Astrocyte (in vitro differentiated cells and primary cell): ENCODE measurements at regions not wholly inside any gene's neighbourhood (a gene's known extent, or its start where the extent isn't known, plus 50 kb on each side); places are given as distances from the start of the nearest gene placed in this dataset.

ENCODE experiments used
- DNase-seq: peaks from one replicate; pipeline ENCODE4 v3.0.0-alpha.2; 2010; ENCODE audit warnings: low read depth
- FAIRE-seq: peaks from 2 replicates; lab custom pipeline; 2011; peaks lifted over from hg19 to GRCh38; lab: Jason Lieb, UNC
- H2AFZ ChIP-seq: 2 replicates; pipeline ENCODE4 v1.6.0; 2012; ENCODE audit warnings: low read depth, low read length, inconsistent platforms
- H3K27ac ChIP-seq: 2 replicates; pipeline ENCODE4 v1.5.1; 2011; ENCODE audit warnings: low read depth, low read length, inconsistent platforms
- H3K27me3 ChIP-seq: 2 replicates; pipeline ENCODE4 v1.6.0; 2011; ENCODE audit warnings: low read length, inconsistent platforms; ENCODE audit not compliant: insufficient read depth
- H3K36me3 ChIP-seq: 2 replicates; pipeline ENCODE4 v1.5.1; 2011; ENCODE audit warnings: low read length, inconsistent platforms; ENCODE audit not compliant: insufficient read depth
- H3K4me1 ChIP-seq: 2 replicates; pipeline ENCODE4 v1.5.1; 2011; ENCODE audit warnings: low read length, inconsistent platforms; ENCODE audit not compliant: insufficient read depth
- H3K4me2 ChIP-seq: 2 replicates; pipeline ENCODE4 v1.6.0; 2012; ENCODE audit warnings: low read length, inconsistent platforms
- H3K4me3 ChIP-seq: 2 replicates; pipeline ENCODE4 v1.5.1; 2011; ENCODE audit warnings: low read depth, mild to moderate bottlenecking, low read length, inconsistent platforms; ENCODE audit not compliant: insufficient read depth
- H3K79me2 ChIP-seq: 2 replicates; pipeline ENCODE4 v1.6.0; 2012; ENCODE audit warnings: mild to moderate bottlenecking, low read length, inconsistent platforms; ENCODE audit not compliant: insufficient read depth
- H3K9ac ChIP-seq: 2 replicates; pipeline ENCODE4 v1.6.0; 2012; ENCODE audit warnings: mild to moderate bottlenecking, low read length, inconsistent platforms
- H3K9me3 ChIP-seq: 2 replicates; pipeline ENCODE4 v1.5.1; 2012; ENCODE audit warnings: low read depth, mild to moderate bottlenecking, low read length, inconsistent platforms; ENCODE audit not compliant: insufficient read depth
- H4K20me1 ChIP-seq: 2 replicates; pipeline ENCODE4 v1.6.0; 2012; ENCODE audit warnings: low read length, inconsistent platforms; ENCODE audit not compliant: insufficient read depth
- H3K27ac Mint-ChIP-seq: one replicate; pipeline ENCODE4 v1.8.0; 2021; ENCODE audit warnings: mild to moderate bottlenecking, mixed read lengths; ENCODE audit not compliant: unreplicated experiment
- H3K27me3 Mint-ChIP-seq: one replicate; pipeline ENCODE4 v1.8.0; 2021; ENCODE audit warnings: low read depth, mixed read lengths; ENCODE audit not compliant: unreplicated experiment
- H3K36me3 Mint-ChIP-seq: one replicate; pipeline ENCODE4 v1.8.0; 2021; ENCODE audit warnings: low read depth, mixed read lengths; ENCODE audit not compliant: unreplicated experiment
- H3K4me1 Mint-ChIP-seq: one replicate; pipeline ENCODE4 v1.8.0; 2021; ENCODE audit warnings: low read depth, mixed read lengths; ENCODE audit not compliant: unreplicated experiment
- H3K4me3 Mint-ChIP-seq: one replicate; pipeline ENCODE4 v1.8.0; 2021; ENCODE audit warnings: mild to moderate bottlenecking, moderate library complexity, mixed read lengths; ENCODE audit not compliant: unreplicated experiment
- H3K9me3 Mint-ChIP-seq: one replicate; pipeline ENCODE4 v1.8.0; 2021; ENCODE audit warnings: mild to moderate bottlenecking, mixed read lengths; ENCODE audit not compliant: unreplicated experiment
- EZH2 ChIP-seq: IDR thresholded peaks from 2 replicates; pipeline ENCODE4 v1.6.1; 2012; ENCODE audit warnings: mild to moderate bottlenecking, low read length, inconsistent platforms; ENCODE audit not compliant: insufficient read depth
- TF ChIP-seq, protein P1 (sequence below): IDR thresholded peaks from 2 replicates; pipeline ENCODE4 v1.5.1; 2011; ENCODE audit warnings: low read depth, mild to moderate bottlenecking, inconsistent platforms, low read length, moderate library complexity; ENCODE audit not compliant: insufficient read depth

GRCh38 chr15:70199540-70200410, 102.1 kb upstream of the TLE3 start:
- Histone ChIP-seq H3K4me1 (peaks cover 30% of the 10 kb centered on the region), H3K4me2 (no peak overlapping the region), H3K27me3 (peaks cover 10% of the 10 kb centered on the region), H3K9me3 (no peaks in the 10 kb centered on the region), H3K79me2 (no peaks in the 10 kb centered on the region), H3K36me3 (no peaks in the 10 kb centered on the region), H4K20me1 (no peaks in the 10 kb centered on the region), H2AFZ (no peak overlapping the region), H3K9ac (no peak overlapping the region), H3K27ac (no peak overlapping the region), H3K4me3 (no peak overlapping the region)
- Mint-ChIP-seq H3K27me3 (peaks cover 66% of the 10 kb centered on the region), H3K4me1 (peaks cover 26% of the 10 kb centered on the region), H3K4me3 (no peak overlapping the region), H3K9me3 (peaks cover 6% of the 10 kb centered on the region), H3K36me3 (peaks cover 3% of the 10 kb centered on the region), H3K27ac (no peak overlapping the region)
- TF ChIP-seq EZH2, result no peak
- TF ChIP-seq, protein P1, sequence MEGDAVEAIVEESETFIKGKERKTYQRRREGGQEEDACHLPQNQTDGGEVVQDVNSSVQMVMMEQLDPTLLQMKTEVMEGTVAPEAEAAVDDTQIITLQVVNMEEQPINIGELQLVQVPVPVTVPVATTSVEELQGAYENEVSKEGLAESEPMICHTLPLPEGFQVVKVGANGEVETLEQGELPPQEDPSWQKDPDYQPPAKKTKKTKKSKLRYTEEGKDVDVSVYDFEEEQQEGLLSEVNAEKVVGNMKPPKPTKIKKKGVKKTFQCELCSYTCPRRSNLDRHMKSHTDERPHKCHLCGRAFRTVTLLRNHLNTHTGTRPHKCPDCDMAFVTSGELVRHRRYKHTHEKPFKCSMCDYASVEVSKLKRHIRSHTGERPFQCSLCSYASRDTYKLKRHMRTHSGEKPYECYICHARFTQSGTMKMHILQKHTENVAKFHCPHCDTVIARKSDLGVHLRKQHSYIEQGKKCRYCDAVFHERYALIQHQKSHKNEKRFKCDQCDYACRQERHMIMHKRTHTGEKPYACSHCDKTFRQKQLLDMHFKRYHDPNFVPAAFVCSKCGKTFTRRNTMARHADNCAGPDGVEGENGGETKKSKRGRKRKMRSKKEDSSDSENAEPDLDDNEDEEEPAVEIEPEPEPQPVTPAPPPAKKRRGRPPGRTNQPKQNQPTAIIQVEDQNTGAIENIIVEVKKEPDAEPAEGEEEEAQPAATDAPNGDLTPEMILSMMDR, result no peak
- FAIRE-seq, result no peak
- DNase-seq, result no peak

DNA sequence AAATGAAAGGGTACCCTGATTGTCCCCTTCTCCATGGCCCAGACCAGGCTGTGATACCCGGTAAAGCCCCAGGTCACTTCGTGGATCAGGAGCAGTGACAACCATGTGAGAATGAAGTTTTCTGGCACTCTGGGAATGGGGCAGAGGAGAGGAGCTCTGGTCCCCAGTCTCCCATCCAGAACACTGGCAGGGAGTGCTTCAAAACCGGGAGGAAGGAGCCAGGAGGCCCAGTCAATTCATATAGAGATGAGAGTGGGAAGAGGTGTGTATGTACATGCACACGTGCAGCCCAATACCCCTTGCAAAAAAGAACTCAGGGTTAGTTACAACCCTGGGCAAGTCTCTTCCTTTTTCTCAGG, 101.4 kb upstream of the TLE3 start:
- H3K4me1 Mint-ChIP-seq, result peaks cover 26% of the 10 kb centered on the region
- Histone ChIP-seq H3K9ac (no peak overlapping the region), H2AFZ (no peak overlapping the region), H4K20me1 (no peaks in the 10 kb centered on the region), H3K27me3 (peaks cover 6% of the 10 kb centered on the region), H3K9me3 (no peaks in the 10 kb centered on the region), H3K27ac (no peak overlapping the region), H3K4me2 (no peak overlapping the region), H3K79me2 (no peaks in the 10 kb centered on the region), H3K36me3 (no peaks in the 10 kb centered on the region), H3K4me3 (no peak overlapping the region), H3K4me1 (peaks cover 30% of the 10 kb centered on the region)
- H3K4me3 Mint-ChIP-seq, result no peak overlapping the region
- H3K9me3 Mint-ChIP-seq, result peaks cover 4% of the 10 kb centered on the region
- H3K27me3 Mint-ChIP-seq, result peaks cover 62% of the 10 kb centered on the region
- H3K27ac Mint-ChIP-seq, result no peak overlapping the region
- no peak for TF ChIP-seq EZH2
- TF ChIP-seq, protein P1, result no peak
- peaks cover 3% of the 10 kb centered on the region for H3K36me3 Mint-ChIP-seq
- FAIRE-seq (no peak), DNase-seq (no peak)

DNA sequence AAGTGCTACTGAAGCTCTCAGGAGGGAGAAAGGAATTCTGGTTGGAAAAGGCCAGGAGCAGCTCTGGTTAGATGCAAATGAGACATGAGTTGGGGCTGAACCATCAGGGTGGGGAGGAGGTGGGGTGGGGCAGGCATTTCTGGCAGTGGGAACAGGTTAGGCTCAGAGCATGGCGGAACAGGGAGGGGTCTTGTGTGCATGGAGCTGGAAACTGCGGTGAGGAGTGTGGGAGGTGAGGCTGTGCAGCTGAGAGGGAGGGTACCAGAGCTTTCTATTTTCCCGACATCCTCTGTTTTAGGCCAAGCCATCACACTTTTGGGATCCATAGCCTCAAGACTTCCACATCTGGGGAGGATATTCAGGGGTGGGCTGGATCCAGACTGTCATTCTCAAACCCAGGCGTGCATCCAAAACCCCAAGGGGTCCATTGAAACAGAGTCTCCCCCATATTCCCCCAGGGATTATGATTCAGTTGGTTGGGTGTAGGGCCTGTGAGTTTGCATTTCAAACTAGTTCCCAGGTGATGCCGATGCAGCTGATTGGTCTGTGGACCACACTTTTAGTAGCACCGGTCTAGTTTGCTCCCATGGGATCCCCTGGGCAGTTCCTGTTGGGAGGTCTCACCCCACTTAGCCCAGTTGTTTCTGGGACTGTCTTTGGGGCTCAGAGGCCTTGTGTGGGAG, 100.9 kb upstream of the TLE3 start:
- no peak overlapping the region for H3K4me2 ChIP-seq
- DNase-seq (peak; percentile 31), FAIRE-seq (no peak)
- H3K27ac ChIP-seq, result no peak overlapping the region
- H3K79me2 ChIP-seq, result no peaks in the 10 kb centered on the region
- H3K27me3 Mint-ChIP-seq, result peaks cover 63% of the 10 kb centered on the region
- H3K9me3 ChIP-seq, result no peaks in the 10 kb centered on the region
- H3K9ac ChIP-seq, result no peak overlapping the region
- H3K27me3 ChIP-seq, result peaks cover 4% of the 10 kb centered on the region
- no peak overlapping the region for H2AFZ ChIP-seq
- no peak overlapping the region for H3K4me3 ChIP-seq
- H3K4me3 Mint-ChIP-seq, result no peak overlapping the region
- peaks cover 3% of the 10 kb centered on the region for H3K36me3 Mint-ChIP-seq
- H3K36me3 ChIP-seq, result no peaks in the 10 kb centered on the region
- peaks cover 4% of the 10 kb centered on the region for H3K9me3 Mint-ChIP-seq
- H4K20me1 ChIP-seq, result no peaks in the 10 kb centered on the region
- TF ChIP-seq, protein P1, result no peak
- TF ChIP-seq EZH2, result no peak
- no peak overlapping the region for H3K27ac Mint-ChIP-seq
- H3K4me1 Mint-ChIP-seq, result peaks cover 26% of the 10 kb centered on the region
- H3K4me1 ChIP-seq, result peaks cover 30% of the 10 kb centered on the region
